Hindlimb muscle (tissue), 1 donor: ENCODE measurements at regions not wholly inside any gene's neighbourhood (a gene's known extent, or its start where the extent isn't known, plus 50 kb on each side); places are given as distances from the start of the nearest gene placed in this dataset.
A peak's percentile ranks its signal among the peaks of the same experiment; 100 is the strongest.
"Not testable (repeated sequence)": the region's sequence is repeated elsewhere in the genome, so short reads cannot be mapped to it uniquely, and the experiment has no call there.

ENCODE experiments used
- DNase-seq: peaks from one replicate; pipeline ENCODE4 v3.0.0-alpha.2; 2013

- not testable (repeated sequence) for DNase-seq
Measured at GRCh38 chr5:44756097-44756496, 52.6 kb upstream of the MRPS30 start.

DNA sequence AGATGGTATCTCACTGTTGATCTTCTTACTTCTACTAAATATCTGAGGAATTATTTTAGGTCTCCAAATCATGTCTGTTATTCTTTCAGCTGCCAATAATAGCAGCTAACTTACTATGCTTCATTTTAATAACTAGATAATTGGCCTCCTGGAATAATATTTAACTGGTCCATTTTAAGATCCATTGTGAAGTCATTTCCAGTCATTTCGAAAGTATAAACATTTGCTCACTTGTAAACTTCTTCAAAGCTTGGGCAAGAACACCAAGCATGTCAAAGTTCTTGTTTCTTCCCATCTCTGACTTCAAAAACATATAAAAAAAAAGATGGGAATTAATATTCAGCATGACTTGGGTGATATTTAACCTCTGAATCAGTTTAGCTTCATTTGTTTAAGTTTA, 61.4 kb upstream of the MRPS30 start:
- DNase-seq: no peak

DNA sequence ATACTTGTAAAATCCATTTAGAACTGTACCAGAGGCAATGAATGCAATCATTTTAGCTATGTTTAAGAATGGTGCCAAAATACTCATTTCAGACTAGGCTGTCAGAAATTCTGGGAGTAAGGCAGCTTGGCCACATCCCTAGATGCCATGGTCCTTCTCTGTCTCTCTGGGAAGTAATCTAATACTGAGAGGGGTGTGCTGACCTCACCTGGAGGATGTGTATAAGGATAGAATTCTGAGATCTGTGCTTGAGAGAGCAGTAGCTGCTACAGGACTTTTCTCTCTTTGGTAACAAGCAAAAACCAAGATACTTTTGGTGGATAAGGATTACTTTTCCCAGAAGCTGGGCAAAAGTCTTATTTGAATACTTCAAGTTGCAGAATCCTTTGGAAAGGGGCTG, 68.1 kb upstream of the MRPS30 start:
- no peak for DNase-seq

- no peak for DNase-seq
Measured at GRCh38 chr5:44729536-44729935, 79.2 kb upstream of the MRPS30 start.

DNA sequence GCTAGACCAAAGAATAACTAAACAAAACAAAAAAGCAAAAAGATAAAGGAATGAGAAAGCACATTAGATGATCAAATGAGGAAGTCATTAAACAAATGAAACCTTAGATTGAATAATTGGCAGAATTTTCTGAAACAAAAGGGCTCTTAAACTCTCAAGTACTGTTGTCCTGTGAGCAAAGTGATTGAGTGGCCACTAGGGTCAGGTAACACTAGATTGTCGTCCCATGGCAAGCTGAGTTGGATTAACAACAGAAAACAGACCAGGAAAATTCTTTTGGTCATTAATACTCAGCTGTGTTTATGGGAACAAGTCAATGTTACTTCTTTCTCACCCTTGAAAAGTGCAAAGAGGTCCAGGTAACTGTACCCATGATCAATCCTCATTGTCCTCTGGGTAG, 81.6 kb upstream of the MRPS30 start:
- no peak for DNase-seq

DNA sequence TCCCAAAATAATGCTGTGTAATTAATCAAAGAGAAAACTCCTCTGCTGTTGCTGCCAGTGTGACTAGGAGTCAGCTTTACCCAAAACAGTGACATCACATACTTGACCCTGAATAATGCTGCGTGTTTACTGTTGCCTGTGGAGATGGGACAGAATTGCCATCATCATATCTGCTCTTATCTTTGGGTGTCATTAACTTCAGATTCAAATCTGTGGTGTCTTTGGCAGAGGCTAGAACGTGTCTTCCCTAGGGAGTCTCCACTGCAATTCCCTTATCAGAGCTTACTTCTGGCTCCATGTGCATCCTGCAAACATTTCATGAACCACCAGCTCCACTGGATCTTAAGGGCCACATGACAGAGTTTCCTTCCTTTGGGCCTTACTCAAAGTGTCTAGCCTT, 88.9 kb upstream of the MRPS30 start:
- DNase-seq: no peak

- no peak for DNase-seq
Measured at GRCh38 chr5:44714871-44715561, 93.7 kb upstream of the MRPS30 start.

- no peak for DNase-seq
Measured at GRCh38 chr5:44713446-44713845, 95.3 kb upstream of the MRPS30 start.

DNA sequence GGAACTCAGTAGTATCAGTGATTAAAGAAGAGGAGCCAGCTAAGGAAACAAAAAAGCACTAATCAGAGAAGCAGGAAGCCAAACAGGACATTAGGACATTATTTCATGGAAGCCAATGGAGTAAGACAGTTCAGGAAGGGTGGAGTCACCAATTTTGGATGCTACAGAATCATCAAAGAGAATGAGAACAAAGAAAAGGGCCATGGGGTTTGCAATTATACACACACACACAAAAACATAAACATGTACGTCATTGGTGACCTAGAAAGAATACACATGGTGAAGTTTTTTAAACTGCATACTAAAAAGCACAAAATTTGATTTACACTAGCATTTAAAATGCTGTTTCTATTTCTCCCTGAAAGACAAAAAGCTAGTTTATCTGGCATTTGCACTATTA, 96.8 kb upstream of the MRPS30 start:
- DNase-seq: no peak

DNA sequence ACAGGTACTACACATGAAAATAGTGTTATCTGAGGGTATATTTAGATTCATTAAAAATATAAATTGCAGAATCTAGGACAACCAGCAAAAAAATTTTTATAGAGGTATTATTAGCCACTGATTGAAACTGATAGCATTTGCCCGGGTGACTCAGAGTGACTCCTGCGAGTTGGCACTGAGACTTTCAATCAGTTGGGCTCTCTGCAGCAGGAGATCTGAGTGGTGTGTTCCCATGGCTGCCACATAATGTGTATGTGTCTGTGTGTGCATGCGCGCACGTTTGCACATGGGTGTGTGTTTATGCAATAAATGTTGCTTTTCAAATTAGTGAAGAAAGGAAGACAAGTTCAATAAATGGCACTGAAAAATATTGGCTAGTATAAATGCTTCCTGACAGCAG, 100.1 kb upstream of the MRPS30 start:
- no peak for DNase-seq

- no peak for DNase-seq
Measured at GRCh38 chr5:44707721-44708120, 101.0 kb upstream of the MRPS30 start.

DNA sequence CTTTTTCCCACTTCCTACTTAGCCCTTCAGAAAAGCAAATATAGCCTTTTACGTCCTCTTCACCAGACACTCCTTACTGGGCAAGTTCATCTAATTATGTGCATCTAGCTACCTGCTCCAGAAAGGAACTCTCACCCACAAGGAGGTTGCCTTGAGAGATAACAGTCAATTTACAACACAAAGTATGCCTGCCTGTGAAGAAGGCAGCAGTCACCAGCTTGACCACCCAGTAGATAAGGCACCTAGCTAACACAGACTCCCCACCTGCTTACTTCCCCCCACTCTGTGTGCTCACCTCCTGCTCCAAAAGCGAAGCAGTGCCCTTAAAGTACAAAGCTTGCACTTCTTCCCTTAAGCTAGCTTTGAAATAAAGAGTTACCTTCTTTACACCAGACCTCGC, 111.7 kb upstream of the MRPS30 start:
- DNase-seq: no peak

GRCh38 chr5:44695259-44695658, 113.5 kb upstream of the MRPS30 start:
- DNase-seq: no peak

- DNase-seq: no peak
Measured at GRCh38 chr5:44691802-44692201, 116.9 kb upstream of the MRPS30 start.

DNA sequence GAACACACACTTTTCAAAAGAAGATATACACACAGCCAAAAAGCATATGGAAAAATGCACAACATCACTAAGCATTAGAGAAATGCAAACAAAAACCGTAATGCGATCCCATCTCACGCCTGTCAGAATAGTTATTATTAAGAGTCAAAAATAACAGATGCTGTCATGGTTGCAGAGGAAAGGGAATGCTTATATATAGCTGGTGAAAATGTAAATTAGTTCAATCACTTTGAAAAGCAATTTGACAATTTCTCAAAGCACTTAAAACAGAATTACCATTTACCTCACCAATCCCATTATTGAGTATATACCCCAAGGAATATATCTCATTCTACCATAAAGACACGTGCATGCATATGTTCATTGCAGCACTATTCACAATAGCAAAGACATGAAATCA, 126.8 kb upstream of the MRPS30 start:
- DNase-seq: no peak

DNA sequence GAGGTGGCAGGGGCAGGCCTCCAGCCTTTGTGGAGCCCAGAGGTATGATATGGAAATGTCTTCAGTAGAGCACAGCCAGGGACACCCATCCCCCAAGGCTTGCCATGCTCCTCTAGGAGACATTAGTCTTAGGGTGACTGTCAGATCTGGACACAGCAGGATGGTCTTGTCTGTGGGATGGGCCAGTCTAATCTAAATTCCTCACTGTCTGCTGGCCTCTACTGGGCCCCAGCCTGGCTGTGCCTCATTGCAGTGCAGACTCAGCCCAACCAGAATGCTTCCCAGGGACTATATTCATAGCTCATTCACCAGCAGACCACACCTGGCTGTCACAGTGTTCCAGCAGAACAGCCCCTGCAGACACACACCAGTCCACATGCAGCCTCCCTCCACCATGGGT, 129.5 kb upstream of the MRPS30 start:
- no peak for DNase-seq

GRCh38 chr5:44675296-44675695, 133.5 kb upstream of the MRPS30 start:
- DNase-seq: peak; percentile 26

GRCh38 chr5:44674461-44674860, 134.3 kb upstream of the MRPS30 start:
- DNase-seq: no peak

- DNase-seq: not testable (repeated sequence)
Measured at GRCh38 chr5:44668471-44668870, 140.3 kb upstream of the MRPS30 start.

DNA sequence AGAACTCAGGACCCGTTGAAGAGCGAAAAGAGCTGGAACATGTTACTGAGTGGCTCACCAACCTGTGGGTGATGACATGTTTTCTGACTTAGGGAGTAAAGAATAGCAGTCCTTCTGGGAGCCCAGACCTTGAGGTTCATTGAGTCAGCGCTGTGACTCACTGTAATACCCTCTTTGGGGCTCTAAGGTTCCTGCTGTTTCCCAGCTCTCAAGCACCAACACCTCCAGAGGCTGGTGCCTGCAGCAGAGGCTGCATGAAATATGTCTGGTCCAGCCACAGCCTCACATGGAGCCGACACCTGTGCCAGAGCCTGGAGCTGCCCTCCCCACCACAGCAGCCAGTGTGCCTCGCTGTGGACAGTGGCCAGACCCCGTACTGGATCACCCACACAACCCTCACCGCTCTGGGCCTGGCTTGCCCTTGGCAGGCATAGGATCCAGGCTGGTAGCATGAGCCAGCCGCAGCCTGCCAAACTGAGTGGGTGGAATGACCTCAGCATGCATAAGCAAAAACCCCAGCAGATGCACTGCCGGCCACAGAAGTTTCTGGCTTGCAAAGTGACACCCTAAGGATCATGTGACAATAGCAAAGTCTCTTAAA, 143.5 kb upstream of the MRPS30 start:
- DNase-seq: no peak

DNA sequence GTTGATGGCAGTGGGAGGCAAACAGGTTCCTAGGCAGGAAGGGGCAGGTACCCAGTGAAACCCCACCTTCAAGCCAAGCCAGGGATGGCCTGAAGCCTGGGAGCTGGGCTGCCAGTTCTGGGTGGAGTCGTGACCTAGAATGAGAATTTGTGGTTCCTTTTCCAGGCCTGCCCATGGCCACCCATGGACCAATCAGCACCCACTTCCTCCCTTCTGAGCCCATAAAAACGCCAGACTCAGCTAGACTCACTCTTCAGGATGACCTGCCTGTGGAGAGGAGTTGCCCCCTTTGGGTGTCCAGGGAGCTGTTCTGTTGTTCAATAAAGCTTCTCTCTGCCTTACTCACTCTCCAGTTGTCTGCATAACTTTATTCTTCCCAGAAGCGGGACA, 144.0 kb upstream of the MRPS30 start:
- DNase-seq: no peak

DNA sequence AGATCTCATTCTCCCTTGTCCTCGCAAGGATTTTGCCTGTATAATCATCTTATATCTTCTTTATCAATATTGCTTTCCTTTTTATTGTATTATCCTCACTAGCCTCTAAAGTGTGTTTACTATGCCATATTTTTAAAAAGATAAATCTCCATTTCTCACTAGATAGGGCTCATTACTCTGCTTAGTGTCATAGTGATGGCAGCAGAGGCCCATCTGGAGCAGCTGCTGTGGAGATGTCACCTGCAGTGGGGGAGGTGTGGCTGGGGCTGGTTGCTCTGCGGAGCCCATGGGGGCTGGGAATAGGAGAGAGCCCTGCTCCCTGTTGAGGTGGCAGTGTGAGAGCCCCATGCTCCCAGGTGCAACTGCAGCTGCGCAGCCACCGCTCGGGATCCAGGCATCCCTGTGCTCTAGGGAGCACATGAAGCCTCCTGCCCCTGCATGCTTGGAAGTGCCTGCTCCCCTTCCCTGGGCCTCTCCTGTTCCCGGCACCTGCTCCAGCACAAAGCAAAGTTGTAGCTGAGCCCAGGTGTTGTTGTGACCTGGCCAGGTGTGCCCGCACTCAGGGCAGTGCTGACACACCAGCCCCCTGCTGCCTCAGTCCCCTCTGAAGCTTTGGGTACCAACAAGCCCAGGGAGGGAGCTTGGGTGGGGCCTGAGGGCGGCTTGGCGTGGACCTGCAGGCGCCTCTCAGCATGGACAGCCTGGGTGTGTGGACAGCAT, 144.6 kb upstream of the MRPS30 start:
- no peak for DNase-seq

GRCh38 chr5:44661851-44662250, 146.9 kb upstream of the MRPS30 start:
- no peak for DNase-seq

DNA sequence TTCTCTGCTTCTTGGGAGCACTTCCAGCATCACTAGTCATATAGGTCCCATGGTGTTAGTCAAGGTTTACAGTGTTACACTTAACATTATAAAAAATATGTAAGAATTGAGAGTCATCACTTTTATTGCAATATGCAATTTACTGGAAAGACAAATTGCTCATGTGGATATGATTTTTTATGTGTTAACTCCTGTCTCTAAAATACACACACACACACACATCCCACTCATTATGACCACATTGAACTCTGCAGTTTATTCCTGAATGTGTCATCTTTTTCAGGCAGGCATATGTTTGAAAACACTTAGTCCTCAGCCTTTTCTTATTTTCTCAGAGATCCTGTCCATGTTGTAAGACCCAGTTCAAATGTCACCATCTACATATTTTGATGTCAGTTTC, 148.5 kb upstream of the MRPS30 start:
- DNase-seq: no peak
